OCI-LY3 (cell line): ENCODE measurements at regions not wholly inside any gene's neighbourhood (a gene's known extent, or its start where the extent isn't known, plus 50 kb on each side); places are given as distances from the start of the nearest gene placed in this dataset.
"Not testable (repeated sequence)": the region's sequence is repeated elsewhere in the genome, so short reads cannot be mapped to it uniquely, and the experiment has no call there.

ENCODE experiments used
- H2AFZ ChIP-seq: fragments of 200-600, 300-600 bp; shearing (Covaris generic); 2 replicates; pipeline ENCODE4 v1.6.0; 2014; ENCODE audit warnings: antibody characterized with exemption, low read depth, low read length
- H3K27ac ChIP-seq: fragments of 200-600, 300-600 bp; sonication (generic); 2 replicates; pipeline ENCODE4 v1.5.1; 2014; ENCODE audit warnings: mild to moderate bottlenecking, low read length, moderate library complexity, mixed read lengths
- H3K27me3 ChIP-seq: fragments of 200-600, 300-600 bp; sonication (generic); 2 replicates; pipeline ENCODE4 v1.6.1; 2014; ENCODE audit warnings: low read depth, low read length, mixed read lengths
- H3K36me3 ChIP-seq: fragments of 200-600, 300-600 bp; sonication (generic); replicated peaks from 2 replicates; pipeline ENCODE3; 2014; ENCODE audit warnings: low read depth, low read length, mixed read lengths
- H3K4me1 ChIP-seq: fragments of 300-600, 200-600 bp; sonication (generic); 2 replicates; pipeline ENCODE4 v1.6.1; 2014; ENCODE audit warnings: low read length, mixed read lengths
- H3K4me2 ChIP-seq: fragments of 200-600, 300-600 bp; sonication (generic); 2 replicates; pipeline ENCODE4 v1.6.1; 2014; ENCODE audit warnings: low read length, mixed read lengths
- H3K4me3 ChIP-seq: fragments of 300-600, 200-600 bp; sonication (generic); 2 replicates; pipeline ENCODE4 v1.5.1; 2014; ENCODE audit warnings: antibody characterized with exemption, mild to moderate bottlenecking, low read length, moderate library complexity
- H3K79me2 ChIP-seq: fragments of 300-600, 200-600 bp; shearing (Covaris generic); 2 replicates; pipeline ENCODE4 v1.6.1; 2014; ENCODE audit warnings: mild to moderate bottlenecking, low read length, mixed read lengths
- H3K9ac ChIP-seq: fragments of 300-600, 200-600 bp; shearing (Covaris generic); 2 replicates; pipeline ENCODE4 v1.6.0; 2014; ENCODE audit warnings: mild to moderate bottlenecking, low read length, moderate library complexity
- H3K9me3 ChIP-seq: fragments of 200-600, 300-600 bp; shearing (Covaris generic); 2 replicates; pipeline ENCODE4 v1.6.1; 2014; ENCODE audit warnings: low read length, mixed read lengths; ENCODE audit not compliant: insufficient read depth
- H4K20me1 ChIP-seq: fragments of 200-600, 300-600 bp; sonication (generic); 2 replicates; pipeline ENCODE4 v1.6.1; 2016; ENCODE audit warnings: low read length, mixed read lengths; ENCODE audit not compliant: insufficient read depth
- CTCF ChIP-seq: fragments of 200-600, 300-600 bp; sonication (generic); IDR thresholded peaks from 2 replicates; pipeline ENCODE4 v1.5.1; 2014; ENCODE audit warnings: antibody characterized with exemption, low read length, low read depth
- EZH2phosphoT487 ChIP-seq: fragments of 200-600 bp; shearing (Covaris generic); IDR thresholded peaks from 2 replicates; pipeline ENCODE4 v1.6.1; 2018; ENCODE audit warnings: antibody characterized with exemption, mixed run types, low read depth

GRCh38 chr6:112470950-112471349, 123.8 kb downstream of the RFPL4B start:
- TF ChIP-seq CTCF (no peak), EZH2phosphoT487 (no peak)
- no peak overlapping the region for H3K27ac ChIP-seq
- no peak overlapping the region for H3K9ac ChIP-seq
- no peaks in the 10 kb centered on the region for H3K36me3 ChIP-seq
- H3K79me2 ChIP-seq: no peaks in the 10 kb centered on the region
- no peaks in the 10 kb centered on the region for H3K27me3 ChIP-seq
- H3K4me3 ChIP-seq: no peak overlapping the region
- peaks cover 23% of the 10 kb centered on the region for H3K4me1 ChIP-seq
- no peak overlapping the region for H3K4me2 ChIP-seq
- no peak overlapping the region for H2AFZ ChIP-seq
- H4K20me1 ChIP-seq: no peaks in the 10 kb centered on the region
- no peaks in the 10 kb centered on the region for H3K9me3 ChIP-seq

DNA sequence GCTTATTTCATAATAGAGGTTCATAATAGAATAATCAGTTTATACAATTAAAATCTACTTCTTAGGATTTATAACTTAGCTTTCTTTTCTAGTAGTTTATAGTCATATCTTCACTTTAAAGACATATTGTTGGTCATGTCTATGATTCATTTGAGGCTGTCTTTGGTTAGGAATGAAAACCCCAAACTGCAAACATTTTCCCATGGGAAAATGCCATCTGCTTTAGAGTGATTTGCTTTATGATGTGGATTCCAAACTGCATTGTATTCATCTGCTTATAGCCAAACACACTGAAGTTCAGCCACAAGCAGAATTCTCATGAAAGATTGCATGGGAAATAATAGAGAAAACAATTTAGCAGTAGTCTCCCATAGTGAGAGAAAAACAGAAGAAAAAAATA, 128.0 kb downstream of the RFPL4B start:
- no peak overlapping the region for H3K4me2 ChIP-seq
- H4K20me1 ChIP-seq: no peaks in the 10 kb centered on the region
- H3K27me3 ChIP-seq: no peaks in the 10 kb centered on the region
- no peaks in the 10 kb centered on the region for H3K79me2 ChIP-seq
- no peaks in the 10 kb centered on the region for H3K9me3 ChIP-seq
- H3K36me3 ChIP-seq: no peaks in the 10 kb centered on the region
- no peaks in the 10 kb centered on the region for H3K4me1 ChIP-seq
- no peak overlapping the region for H3K27ac ChIP-seq
- H3K4me3 ChIP-seq: no peak overlapping the region
- no peak overlapping the region for H2AFZ ChIP-seq
- TF ChIP-seq CTCF (no peak), EZH2phosphoT487 (no peak)
- H3K9ac ChIP-seq: no peak overlapping the region

DNA sequence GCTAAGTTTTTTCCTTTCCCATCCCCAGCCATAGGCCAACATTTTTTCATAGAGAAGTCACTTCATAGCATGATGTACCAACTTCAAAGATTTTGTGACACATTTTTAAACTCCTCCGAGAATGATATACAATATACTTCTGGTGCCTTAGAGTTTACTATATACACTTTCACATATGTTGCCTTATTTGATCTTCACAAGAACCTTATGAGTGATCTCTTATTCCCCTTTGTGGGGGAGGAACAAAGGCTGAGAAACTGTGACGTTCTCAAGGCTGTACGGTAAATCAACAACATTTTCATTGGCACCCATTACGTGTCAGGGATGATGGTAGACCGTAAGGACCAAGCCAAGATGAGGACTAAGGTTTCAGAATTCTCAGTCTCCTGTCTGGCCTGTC, 130.0 kb downstream of the RFPL4B start:
- Histone ChIP-seq H3K27ac (no peak overlapping the region), H3K9me3 (no peaks in the 10 kb centered on the region), H3K4me2 (no peak overlapping the region), H3K27me3 (no peaks in the 10 kb centered on the region), H3K79me2 (no peaks in the 10 kb centered on the region), H3K4me1 (no peaks in the 10 kb centered on the region), H3K36me3 (no peaks in the 10 kb centered on the region), H3K9ac (no peak overlapping the region), H3K4me3 (no peak overlapping the region), H4K20me1 (no peaks in the 10 kb centered on the region), H2AFZ (no peak overlapping the region)
- TF ChIP-seq CTCF: no peak
- no peak for TF ChIP-seq EZH2phosphoT487

DNA sequence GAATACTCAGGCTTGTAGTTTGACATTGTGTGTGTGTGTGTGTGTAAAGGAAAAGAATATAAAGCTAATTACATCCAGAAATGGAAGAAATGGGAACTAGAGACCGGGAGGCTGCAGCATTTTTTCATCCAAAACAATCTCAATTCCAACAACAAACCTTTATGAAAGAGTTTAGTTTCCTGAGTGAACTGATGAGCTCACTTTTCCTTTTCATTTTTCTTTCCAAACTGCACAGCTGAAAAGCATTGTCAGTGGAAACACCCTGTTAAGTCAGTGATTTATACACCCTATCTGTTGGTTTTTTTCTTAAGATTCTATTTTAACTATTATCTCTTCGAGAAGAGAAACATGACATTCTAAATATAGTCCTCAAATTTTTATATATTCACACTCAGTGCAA, 130.9 kb downstream of the RFPL4B start:
- TF ChIP-seq EZH2phosphoT487: no peak
- no peak for TF ChIP-seq CTCF
- no peaks in the 10 kb centered on the region for H3K36me3 ChIP-seq
- H2AFZ ChIP-seq: no peak overlapping the region
- no peak overlapping the region for H3K4me2 ChIP-seq
- H3K4me3 ChIP-seq: no peak overlapping the region
- H3K4me1 ChIP-seq: no peaks in the 10 kb centered on the region
- no peaks in the 10 kb centered on the region for H3K9me3 ChIP-seq
- H4K20me1 ChIP-seq: no peaks in the 10 kb centered on the region
- H3K27me3 ChIP-seq: no peaks in the 10 kb centered on the region
- H3K9ac ChIP-seq: no peak overlapping the region
- H3K79me2 ChIP-seq: no peaks in the 10 kb centered on the region
- H3K27ac ChIP-seq: no peak overlapping the region

GRCh38 chr6:112479975-112480374, 132.8 kb downstream of the RFPL4B start:
- H3K4me2 ChIP-seq, H2AFZ ChIP-seq, H3K4me3 ChIP-seq, H3K27ac ChIP-seq, H3K27me3 ChIP-seq, H3K4me1 ChIP-seq, H3K9ac ChIP-seq, H3K36me3 ChIP-seq, H4K20me1 ChIP-seq, H3K9me3 ChIP-seq, H3K79me2 ChIP-seq: not testable (repeated sequence)
